Aorta (tissue), 5 donors: ENCODE measurements at regions not wholly inside any gene's neighbourhood (a gene's known extent, or its start where the extent isn't known, plus 50 kb on each side); places are given as distances from the start of the nearest gene placed in this dataset.

Source experiments
- ATAC-seq: fragments of 200-7000 bp; cut with Tn5 transposase; one replicate; pipeline ENCODE4 v1.9.1; 2022; ENCODE audit warnings: moderate library complexity; ENCODE audit not compliant: low FRiP score
- DNase-seq, 2 donors: peaks; one replicate each; pipeline ENCODE4 v3.0.0-alpha.2; 2020
- H3K27ac ChIP-seq, 2 donors: one replicate each; pipeline ENCODE4 v1.5.1; 2013; ENCODE audit warnings: low read length in 2 of 2, mild to moderate bottlenecking in 2 of 2, moderate library complexity in 2 of 2, control low read depth in 1 of 2, inconsistent platforms in 1 of 2, low read depth in 1 of 2
- H3K27me3 ChIP-seq, 2 donors: one replicate each; pipeline ENCODE4 v1.6.1; 2013; ENCODE audit warnings: control low read depth in 1 of 2, low read length in 1 of 2, mild to moderate bottlenecking in 1 of 2, moderate library complexity in 1 of 2; ENCODE audit not compliant: insufficient read depth in 2 of 2, control insufficient read depth in 1 of 2
- H3K36me3 ChIP-seq, 2 donors: one replicate each; pipeline ENCODE4 v1.6.1; 2013; ENCODE audit warnings: control low read depth in 1 of 2, low read length in 1 of 2, mild to moderate bottlenecking in 1 of 2; ENCODE audit not compliant: insufficient read depth in 2 of 2, control insufficient read depth in 1 of 2
- H3K4me1 ChIP-seq, 2 donors: one replicate each; pipeline ENCODE4 v1.6.1; 2013; ENCODE audit warnings: low read length in 2 of 2, control low read depth in 1 of 2, mild to moderate bottlenecking in 1 of 2, moderate library complexity in 1 of 2; ENCODE audit not compliant: insufficient read depth in 2 of 2, control insufficient read depth in 1 of 2
- H3K4me3 ChIP-seq, 2 donors: one replicate each; pipeline ENCODE4 v1.5.1; 2013; ENCODE audit warnings: low read length in 2 of 2, control low read depth in 1 of 2, mild to moderate bottlenecking in 1 of 2
- H3K9me3 ChIP-seq: one replicate; pipeline ENCODE4 v1.6.1; 2013; ENCODE audit warnings: mild to moderate bottlenecking, low read length; ENCODE audit not compliant: control insufficient read depth
- WGBS, 2 donors: extraction: QIAGEN DNeasy Blood & Tissue Kit; methylation state at CpG; one replicate each; pipeline ENCODE4 v1.1.7; 2013; 5-methylcytosine and 5-hydroxymethylcytosine counted together
- intact Hi-C, 2 donors: fragments of 100-400 bp; cut with DNase I; formaldehyde crosslinking; loops; one replicate each; pipeline versions ENCODE4 v1.14.2 to v1.15.0; 2022
- donor health status: healthy with polysubstance abuse.
- donor health status: Bipolar disorder and iron deficiency.
- donor health status: DM: no; HTN: no; CAD: no.
- donor health status: DM: no; HTN: no; CAD: no.
- donor health status: DM: yes; HTN: yes; CAD: no.

DNA sequence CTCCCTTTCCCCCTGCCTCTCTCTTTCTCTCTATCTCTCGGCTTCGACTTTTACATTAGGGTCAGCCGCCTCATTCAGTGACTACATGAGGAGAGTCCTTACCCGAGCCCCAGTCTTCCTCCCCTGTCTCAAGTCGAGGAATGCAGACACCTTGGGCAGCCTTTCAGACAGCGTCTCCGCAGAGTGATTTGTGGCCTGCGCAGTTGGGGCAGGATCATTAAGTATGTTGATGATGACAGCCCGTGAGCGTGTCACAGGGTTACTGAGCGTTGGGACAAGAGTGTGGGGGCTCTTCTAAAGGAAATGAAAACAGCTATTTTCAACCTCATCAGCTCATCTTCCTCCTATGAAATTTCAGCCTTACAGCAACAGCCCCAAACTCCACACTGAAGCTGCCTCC is 312.1 kb upstream of the GATB start:
- no peaks in the 10 kb centered on the region for H3K4me1 ChIP-seq
- H3K36me3 ChIP-seq = no peaks in the 10 kb centered on the region
- H3K4me3 ChIP-seq = no peak overlapping the region
- no peaks in the 10 kb centered on the region for H3K27me3 ChIP-seq
- H3K9me3 ChIP-seq = no peaks in the 10 kb centered on the region
- WGBS, 2 donors = 79 to 80% methylated on average over 11 of the region's 11 CpGs
- intact Hi-C loops = no loop called here
- H3K27ac ChIP-seq = no peak overlapping the region
- ATAC-seq (no peak), DNase-seq (no peak)

DNA sequence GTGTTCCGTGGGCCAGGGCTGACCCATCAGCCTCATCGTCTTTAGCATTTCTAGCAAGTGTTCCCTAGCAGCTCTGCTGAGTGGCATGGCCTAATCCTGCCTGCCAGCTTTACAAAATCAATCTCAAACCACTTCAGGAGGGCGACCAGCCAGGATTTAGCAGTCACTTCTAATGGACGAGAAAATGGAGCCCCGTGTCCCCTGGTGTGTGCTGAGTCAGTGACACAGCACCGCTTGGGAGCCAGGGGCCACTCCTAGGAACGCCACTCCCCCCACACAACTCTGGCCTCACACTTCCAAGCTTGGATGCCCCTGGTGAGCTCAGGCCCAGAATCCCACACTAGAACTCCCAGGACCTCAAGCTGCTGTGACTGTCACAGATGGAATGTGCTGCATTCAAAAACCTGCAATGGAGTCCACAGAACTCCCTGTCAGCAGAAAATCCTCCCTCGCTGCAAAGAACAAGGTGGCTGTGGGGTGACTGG is 311.2 kb upstream of the GATB start:
- intact Hi-C loops = no loop called here
- Histone ChIP-seq H3K4me3 (no peak overlapping the region), H3K27ac (no peak overlapping the region), H3K4me1 (no peaks in the 10 kb centered on the region), H3K36me3 (no peaks in the 10 kb centered on the region), H3K9me3 (no peaks in the 10 kb centered on the region), H3K27me3 (no peaks in the 10 kb centered on the region)
- ATAC-seq = no peak
- 72 to 79% methylated on average over 8 of the region's 8 CpGs for WGBS, 2 donors
- no peak for DNase-seq

DNA sequence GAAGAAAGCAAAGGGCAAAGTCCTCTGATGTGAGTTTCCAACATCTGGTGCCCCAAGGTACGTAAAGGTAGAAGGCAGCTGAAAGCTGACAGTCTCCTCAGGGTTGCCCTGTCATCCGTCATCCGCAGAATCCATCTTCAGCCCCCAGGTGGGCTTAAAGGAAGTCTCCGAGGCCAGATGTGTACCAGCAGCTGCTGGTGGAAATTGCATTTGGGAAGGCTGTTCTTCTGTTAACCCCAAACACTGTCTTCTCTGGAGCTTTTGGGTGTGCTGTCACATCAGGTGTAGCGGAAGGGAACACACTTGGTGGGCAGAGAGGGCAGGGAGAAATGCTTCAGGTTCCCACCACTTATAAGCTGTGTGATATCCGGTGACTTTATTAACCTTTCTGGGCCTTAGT is 310.0 kb upstream of the GATB start:
- Histone ChIP-seq H3K9me3 (no peaks in the 10 kb centered on the region), H3K4me1 (no peaks in the 10 kb centered on the region), H3K36me3 (no peaks in the 10 kb centered on the region), H3K4me3 (no peak overlapping the region), H3K27me3 (no peaks in the 10 kb centered on the region), H3K27ac (no peak overlapping the region)
- intact Hi-C loops = no loop called here
- ATAC-seq = no peak
- WGBS, 2 donors = 95 to 96% methylated on average over 6 of the region's 6 CpGs
- DNase-seq = no peak

DNA sequence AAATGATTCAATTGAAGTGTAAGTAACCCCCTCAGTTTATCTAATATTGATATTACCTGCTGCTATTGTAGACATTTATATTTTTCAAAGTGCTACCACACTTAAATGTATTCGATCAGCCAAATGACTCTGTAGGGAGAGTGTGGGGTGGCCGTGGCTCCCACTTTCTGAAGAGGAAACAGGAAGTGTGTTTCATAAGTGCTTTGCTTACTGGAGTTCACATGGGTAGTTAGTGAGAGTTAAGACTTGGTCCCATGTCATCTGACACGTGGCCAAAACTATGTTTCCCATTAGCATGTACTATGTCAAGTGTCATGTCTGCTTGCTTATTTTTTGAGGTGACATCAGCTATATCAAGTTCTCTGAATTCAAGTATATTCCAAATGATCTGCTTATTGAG is 308.1 kb upstream of the GATB start:
- no peaks in the 10 kb centered on the region for H3K4me1 ChIP-seq
- DNase-seq (no peak), ATAC-seq (no peak)
- intact Hi-C loops = no loop called here
- H3K9me3 ChIP-seq = no peaks in the 10 kb centered on the region
- 76 to 80% methylated on average over 3 of the region's 3 CpGs for WGBS, 2 donors
- H3K27ac ChIP-seq = no peak overlapping the region
- H3K36me3 ChIP-seq = no peaks in the 10 kb centered on the region
- H3K4me3 ChIP-seq = no peak overlapping the region
- no peaks in the 10 kb centered on the region for H3K27me3 ChIP-seq

DNA sequence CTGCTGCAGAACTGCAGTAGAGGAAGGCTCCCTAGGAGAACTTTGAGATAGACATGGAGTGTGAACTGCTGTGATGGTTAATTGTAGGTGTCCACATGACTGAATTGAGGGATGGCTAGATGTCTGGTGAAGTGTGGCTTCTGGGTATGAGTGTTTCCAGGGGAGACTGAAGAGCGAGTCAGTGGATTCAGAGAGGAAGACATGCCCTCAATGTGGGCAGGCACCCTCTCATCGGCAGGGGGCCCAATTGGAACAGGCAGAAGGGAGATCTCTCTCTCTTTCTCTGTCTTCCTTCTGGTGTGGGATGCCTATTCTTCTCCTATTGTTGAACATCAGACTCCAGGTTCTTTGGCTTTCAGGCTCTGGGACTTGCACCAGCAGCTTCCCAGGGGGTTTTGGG is 304.7 kb upstream of the GATB start:
- Histone ChIP-seq H3K36me3 (no peaks in the 10 kb centered on the region), H3K9me3 (no peaks in the 10 kb centered on the region), H3K4me1 (no peaks in the 10 kb centered on the region), H3K27ac (no peak overlapping the region), H3K4me3 (no peak overlapping the region), H3K27me3 (no peaks in the 10 kb centered on the region)
- ATAC-seq (no peak), DNase-seq (no peak)
- intact Hi-C loops = no loop called here
- 85 to 92% methylated on average over 2 of the region's 2 CpGs for WGBS, 2 donors

DNA sequence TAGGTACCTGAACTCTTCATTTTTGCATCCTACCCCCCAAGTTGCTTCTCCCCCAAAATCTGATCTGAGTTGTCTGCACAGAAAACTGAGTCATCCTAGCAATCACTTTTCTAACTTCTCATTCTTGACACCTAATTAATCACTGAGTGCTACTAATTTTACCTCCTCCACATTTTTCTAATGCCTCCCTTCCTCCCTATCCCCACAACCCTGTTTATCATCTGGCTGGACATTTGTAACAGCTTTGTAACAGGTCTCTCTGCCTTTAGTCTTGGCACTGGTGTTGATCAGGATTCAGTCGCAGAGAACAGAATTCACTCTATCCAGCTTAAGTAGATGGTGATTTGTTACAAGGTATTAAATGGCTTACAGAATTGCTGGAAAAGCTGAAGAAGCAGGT is 303.9 kb upstream of the GATB start:
- Histone ChIP-seq H3K4me3 (no peak overlapping the region), H3K27me3 (no peaks in the 10 kb centered on the region), H3K4me1 (no peaks in the 10 kb centered on the region), H3K27ac (no peak overlapping the region), H3K9me3 (no peaks in the 10 kb centered on the region), H3K36me3 (no peaks in the 10 kb centered on the region)
- DNase-seq (no peak), ATAC-seq (no peak)
- intact Hi-C loops = no loop called here
- WGBS, 2 donors = 41% methylated on average over 1 of the region's 1 CpG

DNA sequence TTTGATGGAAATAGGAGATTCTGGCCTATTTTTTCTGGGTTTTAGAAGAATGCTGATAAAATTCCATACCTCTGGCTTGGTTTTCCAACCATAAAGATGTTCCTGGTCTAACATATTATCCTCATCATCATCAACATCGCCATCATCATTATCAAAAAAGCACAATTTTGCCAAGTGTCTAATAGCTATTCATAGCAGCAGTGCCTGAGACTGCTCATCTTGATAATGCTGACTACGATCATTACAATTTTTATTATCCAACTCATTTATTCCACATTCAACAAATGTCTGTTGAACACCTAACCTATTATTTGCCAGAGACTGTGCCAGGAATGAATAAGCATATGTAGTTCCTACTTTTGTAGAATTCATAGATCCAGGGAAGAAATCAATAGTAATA is 303.5 kb upstream of the GATB start:
- DNase-seq = no peak
- Histone ChIP-seq H3K36me3 (no peaks in the 10 kb centered on the region), H3K4me3 (no peak overlapping the region), H3K27ac (no peak overlapping the region), H3K4me1 (no peaks in the 10 kb centered on the region), H3K9me3 (no peaks in the 10 kb centered on the region), H3K27me3 (no peaks in the 10 kb centered on the region)
- intact Hi-C loops = no loop called here
- 77 to 86% methylated on average over 2 of the region's 2 CpGs for whole genome bisulfite sequencing, 2 donors
- ATAC-seq = no peak

DNA sequence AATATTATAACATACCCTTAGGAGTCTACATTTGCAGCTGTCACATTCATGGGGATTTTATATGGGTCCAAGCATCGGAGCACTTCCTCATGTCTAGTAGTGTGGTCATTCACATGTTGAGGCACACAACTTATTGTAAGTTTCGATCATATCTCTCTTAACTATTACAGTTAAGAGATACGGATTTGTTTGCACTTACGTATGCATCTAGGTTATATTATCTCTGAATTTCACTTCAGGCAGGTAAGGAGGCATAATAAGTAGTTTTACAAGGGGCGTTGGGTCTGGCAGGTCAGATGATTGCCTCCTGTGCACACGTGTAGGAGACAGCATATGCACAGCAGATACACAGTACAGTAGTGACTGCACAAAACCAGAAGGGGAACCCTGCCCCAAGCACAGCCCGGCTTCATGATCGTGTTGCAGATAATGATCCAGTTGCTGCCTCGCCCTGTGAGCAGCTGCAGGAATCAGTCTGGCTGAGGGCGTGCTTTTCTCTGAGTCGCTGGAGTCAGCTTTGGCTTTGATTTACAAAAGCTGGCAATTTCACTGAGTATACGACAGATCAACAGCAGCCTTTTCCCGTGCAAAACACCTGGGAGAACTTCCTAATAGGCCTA is 302.9 kb upstream of the GATB start:
- H3K27ac ChIP-seq = no peak overlapping the region
- H3K9me3 ChIP-seq = no peaks in the 10 kb centered on the region
- no peak for DNase-seq
- H3K4me1 ChIP-seq = no peaks in the 10 kb centered on the region
- no peaks in the 10 kb centered on the region for H3K36me3 ChIP-seq
- no peak overlapping the region for H3K4me3 ChIP-seq
- WGBS, 2 donors = 66 to 72% methylated on average over 13 of the region's 13 CpGs
- no peak for ATAC-seq
- intact Hi-C loops = no loop called here
- H3K27me3 ChIP-seq = no peaks in the 10 kb centered on the region

DNA sequence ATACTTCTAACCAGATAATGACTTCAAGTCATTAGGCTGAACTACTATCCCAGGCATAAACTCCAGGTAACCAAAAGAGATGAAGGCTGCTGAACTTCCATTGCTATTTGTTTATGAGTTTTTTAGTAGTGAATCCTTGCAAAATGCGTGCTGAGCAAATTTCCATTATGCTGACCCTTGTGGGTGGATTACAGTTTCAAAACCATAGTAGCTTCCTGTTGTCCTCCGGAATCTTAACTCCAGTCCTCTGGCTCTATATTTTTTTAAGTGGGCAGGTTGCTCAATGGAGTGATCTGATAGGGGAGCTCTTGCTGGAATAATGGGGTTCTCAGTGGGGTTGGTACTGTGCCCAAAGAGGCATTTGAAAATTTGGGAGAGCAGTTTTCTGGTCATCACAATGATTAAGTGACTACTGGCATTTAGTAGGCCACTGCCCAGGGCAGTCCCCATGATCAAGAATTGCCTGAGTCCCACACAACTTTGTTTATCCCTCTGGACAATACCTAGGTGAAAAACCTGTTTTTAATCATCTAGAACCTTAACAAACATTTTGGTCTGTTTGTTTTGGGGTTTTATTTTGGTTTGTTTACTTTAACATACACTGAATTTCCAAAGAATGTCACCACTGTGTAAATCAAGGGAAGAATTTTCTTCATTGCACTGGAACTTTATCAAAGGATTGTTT is 302.3 kb upstream of the GATB start:
- WGBS, 2 donors = 72 to 87% methylated on average over 2 of the region's 2 CpGs
- H3K27ac ChIP-seq = no peak overlapping the region
- DNase-seq = no peak
- H3K36me3 ChIP-seq = no peaks in the 10 kb centered on the region
- intact Hi-C loops = no loop called here
- ATAC-seq = no peak
- H3K4me1 ChIP-seq = no peaks in the 10 kb centered on the region
- no peak overlapping the region for H3K4me3 ChIP-seq
- H3K27me3 ChIP-seq = no peaks in the 10 kb centered on the region
- H3K9me3 ChIP-seq = no peaks in the 10 kb centered on the region
